ENCODE measurements at regions not wholly inside any gene's neighbourhood (a gene's known extent, or its start where the extent isn't known, plus 50 kb on each side); places are given as distances from the start of the nearest gene placed in this dataset.

DNA sequence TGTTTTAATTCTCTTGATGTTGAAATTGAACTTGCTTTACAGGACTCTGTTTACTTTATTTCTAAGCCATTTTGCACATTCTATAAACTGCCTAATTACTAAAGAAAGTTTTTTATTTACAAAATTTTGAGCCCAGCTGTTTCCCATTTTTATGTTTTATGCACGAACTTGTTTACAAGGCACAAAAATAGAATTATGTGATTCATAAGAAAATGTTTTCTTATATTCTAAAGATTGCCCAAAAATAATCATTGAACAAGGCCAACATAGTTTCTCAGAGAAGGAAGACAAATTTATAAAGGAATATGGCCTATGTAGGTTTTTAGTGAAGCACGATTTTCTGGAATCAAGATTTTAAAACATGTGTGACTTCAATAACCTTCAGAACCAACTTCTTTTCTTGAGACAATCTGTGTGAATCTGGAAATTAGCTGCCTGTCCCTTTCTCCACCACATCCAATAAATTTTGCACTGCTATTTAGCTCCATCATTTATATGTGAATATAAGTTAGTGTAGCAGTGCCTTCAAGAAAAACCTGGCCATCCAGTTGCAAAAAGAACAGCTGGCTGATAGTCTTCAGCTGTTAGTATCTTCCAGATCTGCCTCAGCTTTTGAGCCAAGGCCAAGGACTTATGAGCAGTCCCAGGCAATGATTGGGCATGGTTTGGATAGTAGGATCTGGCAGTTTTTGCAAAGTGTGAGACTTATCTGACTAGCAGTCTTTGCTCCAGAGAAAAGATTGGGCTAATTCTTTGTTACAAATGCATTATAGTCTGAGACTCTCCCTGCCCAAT is 253.2 kb upstream of the COL3A1 start:
- no peak for DNase-seq

DNA sequence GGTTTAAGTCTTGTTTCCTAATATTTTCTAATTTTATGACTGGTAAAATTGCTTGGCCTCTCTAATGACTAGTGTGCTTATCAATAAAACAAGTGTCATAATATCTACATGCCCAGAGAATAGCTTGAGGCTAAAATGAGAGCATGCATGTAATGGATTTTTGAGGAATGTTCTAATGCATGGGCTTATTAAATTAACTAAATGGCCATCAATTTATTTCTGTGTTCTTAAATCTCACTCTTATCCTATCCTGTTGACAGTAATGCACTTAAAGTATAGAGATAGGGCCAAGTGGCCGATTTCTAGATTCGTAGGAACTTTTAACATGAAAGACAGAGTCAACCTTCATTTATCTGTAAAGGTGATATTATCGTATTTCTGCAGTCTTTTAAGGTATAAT is 252.4 kb upstream of the COL3A1 start:
- no peak for DNase-seq

DNA sequence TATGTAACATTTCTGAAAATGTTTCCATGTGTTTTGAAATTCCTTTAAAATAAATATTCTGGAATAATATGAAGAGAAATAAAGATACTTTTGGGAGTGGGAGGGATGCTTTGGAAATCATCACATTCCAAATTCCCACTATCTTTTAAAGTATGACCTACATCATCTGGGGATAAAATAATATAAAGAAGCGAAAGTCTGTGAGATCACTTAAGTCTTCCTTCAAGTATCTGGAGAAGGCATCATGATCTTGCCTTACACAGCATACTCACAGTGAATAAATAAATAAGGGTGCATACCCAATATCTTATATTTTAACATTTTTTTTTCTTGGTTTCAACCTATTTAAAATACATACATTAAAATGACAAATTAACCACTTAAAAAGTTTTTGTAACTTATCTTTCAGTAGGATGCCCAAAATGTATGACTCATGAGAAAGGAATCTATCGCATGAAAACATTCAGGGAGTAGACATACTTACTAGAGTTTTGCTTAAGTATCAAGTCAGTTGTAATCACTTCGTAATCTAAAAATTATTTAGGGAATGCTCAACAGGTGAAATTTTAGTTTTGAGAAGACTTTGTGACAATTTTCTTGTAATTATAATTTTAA is 248.3 kb upstream of the COL3A1 start:
- peak; percentile 88 for DNase-seq

DNA sequence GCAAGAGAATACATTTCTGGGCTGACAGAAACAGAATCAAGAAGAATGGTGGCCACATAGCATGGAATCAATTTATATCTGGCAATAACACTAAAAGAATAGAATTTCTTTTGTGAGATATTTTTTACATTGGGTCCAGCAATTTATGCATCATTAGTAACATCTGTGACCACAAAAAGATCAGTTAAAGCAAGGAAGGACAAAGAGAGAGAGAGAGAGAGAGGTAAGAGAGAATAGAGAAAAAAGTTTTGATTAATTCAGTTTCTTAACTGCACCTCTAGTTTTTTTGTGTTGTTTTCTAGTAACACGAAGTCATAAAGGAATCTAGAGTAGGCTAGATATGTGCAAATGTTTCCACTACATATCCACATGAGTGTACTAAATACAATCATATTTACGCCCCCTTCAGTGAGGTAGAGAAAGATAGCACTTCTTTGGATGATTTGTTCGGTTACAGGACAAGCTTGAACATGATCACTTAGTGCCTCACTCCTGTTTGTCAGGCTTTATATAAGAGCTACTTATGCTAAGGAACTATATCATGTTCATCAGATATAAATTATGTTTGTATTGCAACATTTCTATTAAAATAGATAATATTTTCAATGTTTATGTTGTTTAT is 247.4 kb upstream of the COL3A1 start:
- peak; percentile 54 for DNase-seq

DNA sequence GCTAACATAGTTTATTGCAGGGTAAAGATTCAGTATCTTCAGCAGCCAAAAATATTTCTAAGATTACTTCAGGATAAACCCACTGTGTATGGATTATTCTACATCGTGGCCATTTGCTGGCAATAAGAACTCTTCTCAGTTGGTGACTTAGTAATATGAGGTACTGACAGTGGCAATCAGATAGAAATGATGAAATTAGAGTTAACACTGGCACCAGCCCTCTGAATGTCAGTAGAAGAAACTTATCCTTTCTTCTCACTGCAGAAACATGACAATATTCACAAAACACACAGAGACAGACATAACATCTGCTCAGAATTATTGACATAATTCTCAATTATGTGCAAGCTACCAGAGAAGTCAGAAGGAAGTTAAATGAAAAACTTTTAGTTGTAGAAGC is 246.3 kb upstream of the COL3A1 start:
- peak; percentile 35 for DNase-seq

DNA sequence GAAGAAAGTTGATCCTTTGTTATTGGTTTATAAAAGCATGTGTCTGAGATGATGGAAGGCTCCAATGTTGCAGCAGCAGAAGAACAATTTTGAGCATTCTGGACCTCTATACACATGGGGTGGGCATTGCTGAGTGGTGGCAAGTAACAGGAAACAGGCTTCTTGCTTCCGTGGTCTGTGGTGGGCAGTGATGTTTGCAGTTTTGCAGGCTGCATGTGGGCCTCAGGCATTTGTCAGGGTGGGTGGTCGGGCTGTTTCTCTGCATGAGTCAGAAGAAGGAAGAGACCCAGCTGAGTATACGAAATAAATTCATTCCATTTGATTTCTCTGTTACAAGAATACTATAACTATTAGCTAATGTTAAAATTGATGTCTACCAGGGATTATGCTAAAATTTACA is 239.5 kb upstream of the COL3A1 start:
- peak; percentile 93 for DNase-seq

DNA sequence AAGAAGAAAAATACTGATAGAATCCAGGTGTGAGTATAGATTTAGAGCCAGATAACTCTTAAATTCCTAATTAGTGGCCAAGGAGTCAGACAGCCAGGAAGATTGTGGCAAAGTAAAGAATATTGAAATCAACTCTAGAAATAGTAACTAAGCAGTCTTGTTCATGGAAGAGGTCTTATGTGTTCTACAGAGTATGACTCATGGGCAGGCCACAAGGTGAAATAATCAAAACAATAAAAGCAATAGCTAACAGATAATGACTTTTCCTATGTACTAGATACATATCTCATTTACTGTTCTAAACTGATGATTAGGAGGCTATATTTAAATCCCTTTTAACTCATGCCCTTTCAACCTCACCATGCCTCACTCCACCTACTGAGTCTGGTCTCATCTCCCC is 227.4 kb upstream of the COL3A1 start:
- peak; percentile 32 for DNase-seq

DNA sequence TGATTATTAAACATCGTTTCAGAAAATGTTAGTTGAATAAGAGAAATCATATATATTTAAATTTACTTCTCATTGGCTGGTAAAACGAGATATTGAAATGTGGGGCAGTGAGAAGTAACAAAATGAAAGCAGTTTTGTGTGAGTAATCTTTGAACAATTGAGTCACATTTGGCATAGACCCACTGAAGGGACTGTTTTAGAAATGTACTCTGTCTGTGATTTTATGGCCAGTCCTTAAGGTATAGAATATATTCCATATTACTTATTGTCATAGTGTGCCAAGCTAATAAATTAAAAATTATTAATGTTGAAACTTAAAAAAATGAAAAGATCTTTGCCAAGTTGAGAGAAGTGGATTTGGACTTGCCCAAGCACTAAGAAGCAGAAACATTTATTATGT is 222.4 kb upstream of the COL3A1 start:
- peak; percentile 19 for DNase-seq

DNA sequence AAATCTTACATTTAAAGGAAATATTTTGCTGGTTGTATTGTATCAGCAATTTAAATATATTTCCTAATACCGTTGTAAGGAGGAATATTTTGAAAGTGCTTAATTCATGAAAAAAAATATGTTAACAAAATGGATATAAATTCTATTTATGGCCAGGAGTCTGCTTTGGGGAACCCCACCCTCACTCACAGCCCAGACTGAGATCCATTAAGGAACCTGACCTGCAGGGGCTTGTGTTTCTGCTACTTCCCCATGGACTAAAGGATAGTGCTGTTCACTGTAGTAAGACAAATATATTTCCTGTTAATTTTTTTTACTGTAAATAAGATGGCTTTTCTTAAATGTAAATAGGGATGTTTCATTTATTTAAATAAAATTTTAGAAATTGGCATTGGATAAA is 221.9 kb upstream of the COL3A1 start:
- no peak for DNase-seq

DNA sequence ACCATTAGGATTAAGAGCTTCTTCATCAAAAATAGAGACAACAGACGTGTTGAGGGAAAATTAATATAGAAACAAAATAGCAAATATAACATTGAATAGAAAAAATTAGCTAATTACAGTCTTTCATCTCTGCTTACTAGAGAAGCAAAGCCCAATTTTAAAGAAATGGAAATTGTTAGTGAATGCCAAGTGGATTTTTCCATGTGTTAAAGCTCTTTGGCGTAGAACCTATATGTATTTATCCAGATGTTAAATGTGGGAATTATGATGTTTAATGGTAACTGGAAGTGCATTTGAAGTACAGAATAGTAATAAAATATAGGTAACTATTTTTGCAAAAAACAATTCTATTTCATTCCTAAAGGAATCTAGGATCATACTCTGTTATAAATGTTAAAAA is 212.0 kb upstream of the COL3A1 start:
- no peak for DNase-seq

DNA sequence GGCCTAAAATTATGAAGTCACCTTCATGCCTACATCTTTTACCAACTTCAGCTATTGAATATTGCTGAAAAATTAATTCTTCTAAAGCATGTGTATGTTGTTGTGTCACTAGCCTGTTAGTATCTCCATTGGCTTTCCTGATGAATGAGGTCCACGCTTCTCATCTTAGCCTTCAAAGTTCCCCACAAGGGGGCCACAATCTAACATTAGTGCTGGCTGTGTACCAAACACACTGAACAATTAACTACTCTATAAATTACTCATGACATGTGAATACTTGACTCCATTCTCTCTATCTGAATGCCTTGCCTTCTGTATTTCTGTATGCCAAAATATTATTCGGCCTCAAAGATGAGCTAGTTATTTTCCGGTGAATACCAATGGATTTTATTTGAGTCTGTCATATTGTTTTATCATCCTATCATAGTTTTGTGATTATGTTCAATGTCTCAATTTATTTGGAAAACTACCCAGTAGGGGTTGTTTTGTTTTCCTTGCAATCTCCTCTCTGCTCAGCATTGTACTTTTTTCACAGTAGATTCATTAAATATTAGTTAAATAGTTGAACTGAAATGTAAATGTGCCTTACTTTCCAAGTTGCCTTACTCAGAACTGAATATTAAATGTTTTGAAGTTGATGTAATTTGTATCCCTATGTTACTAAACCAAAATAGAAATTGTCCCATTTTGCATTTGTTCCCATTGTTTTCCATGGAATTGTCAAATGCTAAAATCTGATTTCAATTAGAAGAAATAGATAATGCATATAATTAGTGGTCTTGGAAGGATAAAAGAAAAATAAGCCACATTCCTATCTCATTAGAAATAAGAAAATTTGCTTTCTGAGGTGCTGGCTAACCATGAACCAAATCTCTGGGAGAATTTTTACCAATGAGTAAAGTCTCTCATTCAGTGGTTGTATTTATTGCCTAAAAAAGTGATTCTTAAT is 208.4 kb upstream of the COL3A1 start:
- DNase-seq: peak; percentile 59

DNA sequence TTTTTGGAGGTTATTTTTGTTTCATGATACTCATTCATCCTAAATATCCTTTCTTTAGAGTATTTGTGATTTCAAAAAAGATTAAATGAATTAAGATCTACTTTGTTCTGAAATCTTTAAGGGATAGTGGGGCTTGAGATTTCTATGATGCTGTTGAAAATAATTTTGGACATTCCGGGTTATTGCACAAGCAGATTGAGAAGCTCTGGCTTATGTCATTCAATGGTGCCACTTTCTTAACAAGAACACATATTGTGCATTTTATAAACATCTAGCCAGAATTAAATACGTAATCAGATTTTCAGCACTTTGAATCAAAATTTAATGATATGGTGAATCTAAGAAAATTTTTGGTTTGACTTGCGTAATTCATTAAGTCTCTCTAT is 207.7 kb upstream of the COL3A1 start:
- DNase-seq: no peak

DNA sequence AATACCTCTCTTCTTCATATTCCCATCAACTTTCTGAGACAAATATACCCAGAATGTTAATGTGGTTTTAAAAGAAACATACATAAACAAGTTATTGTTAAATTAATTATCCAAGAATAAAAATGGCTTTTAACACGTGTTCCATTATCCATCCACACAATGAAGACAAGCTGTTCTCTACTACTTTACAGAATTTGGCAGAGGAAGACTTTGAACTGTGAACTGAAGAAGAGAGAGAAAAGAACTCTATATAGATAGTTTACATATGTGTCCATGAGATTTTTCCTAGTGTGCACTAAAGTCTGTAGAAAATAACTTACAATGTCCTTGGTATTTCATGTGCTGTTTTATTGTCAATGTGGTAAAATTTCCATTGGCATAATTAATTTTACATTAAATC is 207.0 kb upstream of the COL3A1 start:
- DNase-seq: no peak

DNA sequence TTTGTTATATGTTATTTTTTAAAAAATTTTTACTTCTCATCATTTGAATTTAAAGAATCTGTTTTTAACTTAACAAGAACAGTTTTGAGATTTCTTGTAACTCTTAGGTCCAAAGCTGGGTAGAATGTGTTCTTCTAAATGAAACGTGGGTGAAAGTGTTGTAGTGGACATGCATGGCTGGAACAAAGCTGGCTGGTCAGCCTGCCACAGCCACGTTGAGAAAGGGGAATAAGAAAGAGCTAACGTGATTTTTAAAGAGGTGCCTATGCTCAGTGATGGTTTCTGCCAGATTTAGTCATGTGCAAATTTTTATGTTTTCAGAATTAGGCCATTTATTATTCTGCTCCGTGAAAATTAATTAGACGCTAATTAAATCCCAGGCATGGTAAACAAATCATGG is 203.9 kb upstream of the COL3A1 start:
- DNase-seq: no peak

DNA sequence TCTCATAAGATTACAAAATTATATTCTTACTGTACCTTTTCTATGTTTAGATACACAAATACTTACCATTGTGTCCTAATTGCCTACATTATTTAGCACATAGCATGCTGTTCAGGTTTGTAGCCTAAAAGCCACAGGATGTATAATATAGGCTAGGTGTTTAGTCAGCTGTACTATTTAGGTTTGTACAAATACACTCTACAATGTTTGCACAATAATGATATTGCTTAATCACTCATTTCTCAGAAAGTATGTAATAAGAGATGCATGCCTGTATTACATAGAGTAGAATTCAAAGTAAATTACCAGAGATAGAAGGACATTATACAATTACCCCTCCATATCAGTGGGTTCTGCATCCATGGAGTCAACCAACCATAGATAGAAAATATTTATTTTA is 201.1 kb upstream of the COL3A1 start:
- peak; percentile 34 for DNase-seq

DNA sequence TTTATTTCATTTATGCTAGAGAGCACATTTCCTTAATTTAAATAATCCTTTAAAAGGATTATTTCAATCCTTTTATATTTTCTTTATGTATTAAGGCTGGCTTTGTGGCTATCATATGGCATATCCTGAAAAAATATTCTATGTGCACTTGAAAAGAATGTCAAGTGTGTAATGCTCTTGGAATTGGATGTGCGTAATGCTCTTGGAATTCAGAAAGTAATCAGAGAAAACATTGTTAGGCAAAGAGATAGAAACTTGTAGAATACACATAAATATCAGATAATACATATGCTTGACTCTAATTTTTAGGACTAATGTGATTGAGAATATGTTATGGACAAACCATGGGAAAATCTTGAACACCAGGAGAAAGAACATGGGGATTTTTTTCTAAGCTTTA is 197.5 kb upstream of the COL3A1 start:
- DNase-seq: peak; percentile 83

DNA sequence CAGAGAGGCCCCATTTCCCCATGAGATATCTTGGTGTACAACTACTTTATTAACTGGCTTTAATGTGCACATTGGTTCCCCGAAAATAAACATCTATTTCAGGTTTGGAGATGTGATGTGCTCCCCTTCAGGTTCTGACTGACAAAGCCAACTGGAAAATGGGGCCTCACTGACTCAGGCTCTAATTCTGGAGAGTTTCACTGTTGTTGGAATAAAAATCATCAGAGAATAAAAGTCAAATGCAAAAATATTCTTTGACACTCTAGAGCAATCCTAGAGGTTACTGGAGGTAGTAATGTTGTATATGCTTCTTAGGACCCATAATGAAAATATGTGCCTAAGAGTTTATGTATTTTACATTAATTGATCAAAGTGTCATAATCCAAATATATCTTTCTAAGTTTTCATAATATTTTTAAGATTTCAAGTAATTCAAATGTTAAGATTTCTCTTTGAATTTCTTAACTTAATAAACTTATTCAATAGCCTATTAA is 189.9 kb upstream of the COL3A1 start:
- DNase-seq: no peak

DNA sequence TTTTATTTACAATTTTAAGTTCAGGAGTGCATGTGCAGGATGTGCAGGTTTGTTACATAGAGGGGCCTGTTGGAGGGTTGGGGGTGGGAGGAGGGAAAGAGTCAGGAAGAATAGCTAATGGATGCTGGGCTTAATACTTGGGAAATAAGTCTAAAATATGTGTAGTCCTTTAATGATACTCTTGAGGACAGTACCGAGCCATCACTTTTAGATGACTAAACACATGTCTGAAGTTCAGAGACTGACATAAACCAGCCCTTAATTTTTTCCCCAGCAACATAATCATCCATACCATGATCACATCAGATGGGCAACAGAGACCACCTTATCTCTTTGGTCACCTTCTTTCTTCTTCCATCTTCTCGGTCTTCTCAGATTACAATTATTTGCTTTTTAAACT is 189.1 kb upstream of the COL3A1 start:
- DNase-seq: no peak

DNA sequence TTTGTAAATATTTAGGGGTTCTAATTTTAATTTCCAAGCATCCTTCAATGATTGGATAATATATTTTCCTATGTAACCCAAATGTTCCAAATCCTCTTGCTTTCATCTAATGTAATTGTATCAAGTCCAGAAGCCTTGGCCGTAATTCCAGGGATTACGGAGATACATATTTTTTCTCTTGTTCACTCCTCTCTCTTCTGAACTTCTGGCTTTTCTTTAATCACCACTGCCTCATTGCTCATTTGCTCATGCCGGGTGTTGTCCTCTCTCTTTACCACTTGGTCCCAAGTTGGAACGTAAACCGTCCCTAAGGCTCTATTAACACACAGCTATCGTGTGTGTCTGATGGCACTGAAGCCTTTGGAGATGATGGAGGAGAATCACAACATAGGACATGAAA is 188.7 kb upstream of the COL3A1 start:
- DNase-seq: peak; percentile 43

DNA sequence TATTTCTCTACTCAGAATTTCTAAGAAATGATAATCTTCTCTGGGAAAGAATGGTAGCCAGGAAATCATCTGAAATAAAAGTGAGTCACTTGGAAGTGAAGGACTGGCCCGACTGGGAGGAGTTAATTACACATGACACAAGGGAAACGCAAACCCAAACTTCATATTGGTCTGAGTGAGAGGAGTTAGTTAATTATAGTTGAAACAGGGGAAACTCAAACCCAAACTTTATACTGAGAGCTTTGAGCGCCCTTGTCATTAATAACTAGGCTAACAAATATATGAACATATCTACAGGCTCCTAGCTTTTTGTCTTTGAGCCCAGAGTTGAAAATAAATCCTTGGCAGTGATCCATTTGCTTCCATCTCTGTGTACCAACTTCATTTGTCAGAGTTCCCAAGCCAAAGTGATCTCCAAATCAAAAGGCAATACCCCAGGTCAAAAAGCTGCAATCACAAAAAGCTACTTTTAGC is 187.8 kb upstream of the COL3A1 start:
- peak; percentile 84 for DNase-seq

DNA sequence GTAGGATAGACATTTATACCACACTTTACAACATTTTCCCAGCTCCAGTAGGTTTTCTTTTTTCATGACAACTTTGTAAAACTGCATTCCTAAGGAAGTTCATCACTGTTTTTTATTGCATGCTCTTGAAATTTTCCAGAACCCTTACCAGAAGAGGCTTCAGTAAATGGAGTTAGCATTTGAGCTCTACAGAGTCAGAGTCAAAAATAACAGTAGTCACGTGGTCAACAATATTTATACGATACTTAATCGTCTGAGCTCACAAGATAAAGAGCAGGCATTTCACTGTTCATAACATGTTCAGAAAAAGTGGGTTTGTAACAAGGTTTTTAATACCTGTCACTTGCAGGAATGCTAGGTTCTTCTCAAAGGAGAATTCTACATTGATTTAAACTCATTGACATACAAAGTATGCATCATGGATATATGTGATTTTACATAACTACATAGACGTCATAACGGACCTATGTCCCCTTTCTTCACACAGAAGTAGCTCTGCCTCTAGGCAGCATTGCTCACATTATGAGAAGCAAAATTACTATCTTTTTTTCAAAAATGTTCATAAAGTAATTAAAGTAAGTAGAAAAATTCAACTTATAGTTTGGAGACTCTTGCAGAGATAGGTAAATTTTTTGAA is 187.0 kb upstream of the COL3A1 start:
- DNase-seq: peak; percentile 87

DNA sequence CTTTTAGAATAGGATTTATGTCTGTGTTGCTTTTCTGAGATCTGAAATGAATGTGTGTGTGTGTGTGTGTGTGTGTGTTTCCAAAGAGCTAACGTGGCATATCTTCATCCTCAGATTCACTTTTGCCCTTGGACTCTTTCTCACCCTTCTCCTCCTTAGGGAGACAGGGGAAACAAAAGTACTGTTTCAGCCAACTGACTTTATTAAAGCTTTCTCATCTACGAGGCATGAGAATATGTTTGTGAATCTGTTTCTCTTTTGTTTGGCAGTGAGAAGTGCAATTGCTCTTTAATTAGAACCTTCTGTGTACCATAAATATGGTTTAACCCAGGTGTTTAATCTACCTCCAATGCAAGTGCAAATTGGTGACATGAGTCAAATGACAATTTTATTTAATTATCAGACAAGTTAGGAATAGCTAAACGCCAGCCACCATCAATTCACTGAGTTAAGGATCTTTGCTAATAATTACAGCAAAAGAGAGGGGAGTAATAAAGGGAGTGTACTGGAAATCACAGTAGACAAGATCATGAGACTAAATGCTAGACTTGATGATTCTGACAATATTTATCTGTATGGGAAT is 186.4 kb upstream of the COL3A1 start:
- DNase-seq: peak; percentile 48
